Fibroblast of skin of right quadriceps (primary cell): ENCODE measurements at regions not wholly inside any gene's neighbourhood (a gene's known extent, or its start where the extent isn't known, plus 50 kb on each side); places are given as distances from the start of the nearest gene placed in this dataset.
A peak's percentile ranks its signal among the peaks of the same experiment; 100 is the strongest.

Source experiments
- DNase-seq: peaks from one replicate; pipeline ENCODE4 v3.0.0-alpha.2; 2013

- no peak for DNase-seq
Measured at GRCh38 chr10:128839134-128839533, 627.9 kb upstream of the MGMT start.

- DNase-seq = no peak
Measured at GRCh38 chr10:128839701-128840100, 627.3 kb upstream of the MGMT start.

DNA sequence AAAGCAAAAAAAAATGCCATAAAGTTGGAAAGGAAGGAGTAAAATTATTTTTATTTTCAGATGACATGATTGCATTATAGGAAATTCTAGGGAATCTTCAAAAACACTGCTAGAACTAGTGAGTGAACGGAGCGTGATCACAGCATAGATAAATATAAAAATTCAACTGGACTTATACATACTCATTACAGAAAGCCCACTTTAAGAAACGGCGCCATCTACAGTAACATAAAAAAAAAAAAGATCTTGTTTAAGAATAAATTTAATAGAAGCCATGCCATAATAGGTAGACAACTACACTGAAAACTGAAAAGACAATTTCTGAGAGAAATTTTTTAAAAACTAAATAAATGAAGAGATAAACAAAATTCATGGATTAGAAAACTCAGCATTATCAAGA is 623.1 kb upstream of the MGMT start:
- no peak for DNase-seq

GRCh38 chr10:128846927-128847326 is 620.1 kb upstream of the MGMT start:
- DNase-seq = no peak

DNA sequence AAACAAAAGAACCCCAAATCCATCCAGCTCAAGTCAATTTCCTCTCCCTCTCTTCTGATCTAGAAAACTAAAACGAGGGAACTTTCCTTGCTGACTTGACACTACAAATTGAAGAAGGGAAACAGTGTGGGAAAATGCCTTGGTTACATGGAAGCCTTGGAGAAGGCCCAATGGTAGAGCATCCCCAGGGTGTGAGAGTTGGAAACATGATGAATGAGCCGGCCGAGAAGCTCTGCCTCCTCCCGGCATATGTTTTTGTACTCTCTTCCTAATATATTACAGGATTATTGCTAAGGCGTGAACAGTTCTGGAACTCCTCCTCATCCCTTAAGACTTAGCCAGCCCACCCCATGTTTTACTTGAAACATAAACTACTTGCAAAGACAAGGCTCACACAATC is 618.2 kb upstream of the MGMT start:
- DNase-seq = no peak

DNA sequence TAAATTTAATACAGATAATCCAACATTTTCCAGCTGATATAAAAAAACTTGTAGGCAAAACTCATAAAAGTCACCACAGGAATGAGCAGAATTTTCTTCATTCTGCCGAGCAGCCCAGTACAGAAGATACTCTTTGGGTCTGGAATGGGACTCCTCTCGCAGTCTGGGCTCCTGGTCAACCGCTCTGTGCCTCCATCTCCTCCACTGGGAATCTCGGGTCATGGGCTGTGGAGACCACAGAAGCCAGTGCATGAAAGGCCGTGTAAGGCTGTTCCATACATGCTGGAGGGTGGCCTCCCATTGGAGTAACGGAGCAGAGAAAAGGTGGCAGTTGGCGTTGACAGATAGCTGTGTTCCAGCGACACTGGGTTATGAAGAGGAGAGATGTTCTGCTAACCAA is 616.4 kb upstream of the MGMT start:
- no peak for DNase-seq

DNA sequence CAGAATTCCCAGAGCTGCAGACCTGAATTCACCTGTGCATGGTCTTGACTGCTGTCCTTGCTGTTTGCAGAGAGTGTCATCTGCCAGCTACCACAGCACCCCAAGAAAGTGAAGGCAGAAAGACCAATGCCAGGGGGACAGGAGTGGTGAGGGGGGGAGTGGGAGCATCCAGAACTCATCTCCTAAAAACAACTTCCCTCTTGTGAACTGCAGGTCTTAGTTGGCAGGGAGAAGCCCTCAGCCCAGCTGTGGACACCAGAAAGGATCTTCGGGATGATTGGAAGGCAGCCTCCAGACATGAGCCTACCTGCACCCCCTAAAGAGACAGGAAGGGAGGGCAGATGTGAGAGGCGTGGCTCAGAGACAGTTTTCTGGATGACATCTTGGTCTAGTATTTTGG is 615.8 kb upstream of the MGMT start:
- DNase-seq = no peak

DNA sequence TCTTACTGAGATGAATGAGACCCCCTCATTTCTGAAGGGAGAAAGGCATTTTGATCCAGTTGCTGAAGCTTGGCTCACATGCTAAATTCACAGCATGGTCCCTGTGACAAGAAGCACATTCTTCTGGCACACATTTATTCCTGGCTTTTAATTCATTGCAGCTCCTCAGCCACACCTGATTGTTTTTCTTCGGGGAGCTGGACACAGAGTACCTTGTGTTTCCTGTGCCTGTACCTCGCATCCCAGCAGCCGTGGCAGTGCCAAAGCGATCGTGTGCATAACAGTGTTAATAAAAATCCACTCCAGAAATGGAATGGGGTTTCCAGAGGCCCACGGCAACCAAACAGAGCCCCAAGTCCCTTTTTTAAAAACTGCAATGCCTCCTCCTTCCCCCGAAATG is 615.3 kb upstream of the MGMT start:
- no peak for DNase-seq

GRCh38 chr10:128852449-128852848 is 614.6 kb upstream of the MGMT start:
- no peak for DNase-seq

DNA sequence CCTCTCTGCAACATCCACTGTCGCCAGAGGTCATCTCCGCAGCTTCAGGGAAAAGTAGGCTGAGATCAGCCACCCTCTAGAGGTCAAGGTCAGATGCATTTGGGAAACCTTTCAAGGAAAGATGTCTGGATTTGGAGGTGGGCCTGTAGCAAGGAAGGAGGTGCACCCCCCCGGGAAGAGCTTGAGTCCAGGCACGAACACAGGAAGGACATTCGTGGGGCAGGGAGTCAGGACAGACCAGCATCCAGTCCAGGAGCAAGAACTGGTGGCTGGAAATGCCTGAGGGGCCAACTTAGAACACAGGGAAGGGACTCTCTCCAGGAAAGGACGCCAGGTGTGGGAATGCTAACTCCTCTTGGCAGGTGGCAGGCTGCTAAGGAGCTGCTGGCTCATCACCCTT is 614.1 kb upstream of the MGMT start:
- no peak for DNase-seq

GRCh38 chr10:128853537-128853936 is 613.5 kb upstream of the MGMT start:
- DNase-seq = no peak

- no peak for DNase-seq
Measured at GRCh38 chr10:128854204-128854603, 612.8 kb upstream of the MGMT start.

GRCh38 chr10:128854963-128855362 is 612.1 kb upstream of the MGMT start:
- DNase-seq = peak; percentile 69

DNA sequence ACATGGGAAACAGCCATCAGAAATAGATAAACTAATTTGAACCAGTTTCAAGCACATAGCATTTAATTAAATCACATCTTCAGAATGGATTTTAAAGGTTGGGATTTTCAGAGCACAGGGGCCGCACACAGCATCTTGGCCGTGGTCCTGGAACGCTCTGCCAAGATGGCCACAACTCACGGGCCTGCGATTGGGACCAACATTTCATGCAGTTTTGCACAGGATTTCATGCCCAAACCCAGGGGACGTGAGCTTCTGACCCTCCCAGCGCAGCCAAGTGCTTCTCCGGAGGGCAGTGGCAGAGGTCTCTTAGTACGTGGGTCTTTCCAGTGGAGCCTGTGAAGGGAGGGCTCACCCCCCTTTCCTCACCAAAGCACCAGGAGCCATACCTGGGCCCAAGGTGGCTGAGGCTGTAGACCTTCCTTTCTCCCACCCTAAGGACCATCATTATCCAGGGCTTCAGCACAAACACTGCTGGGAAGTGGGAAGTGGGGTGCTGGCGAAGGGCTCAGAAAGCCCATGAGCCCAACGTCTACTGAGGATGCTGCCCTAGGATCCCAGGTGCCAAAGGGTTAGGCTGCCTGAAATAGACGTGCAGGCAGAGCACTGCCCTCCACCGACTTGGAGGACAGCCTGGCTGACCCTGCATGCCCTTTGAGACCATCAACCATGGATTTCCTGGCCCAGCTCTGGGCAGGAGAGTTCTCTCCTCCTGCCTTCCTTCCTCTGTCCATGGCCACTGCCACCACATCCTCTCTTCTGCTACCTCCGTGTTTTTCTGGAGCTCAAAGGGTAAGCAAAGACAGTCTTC is 611.2 kb upstream of the MGMT start:
- DNase-seq = no peak

GRCh38 chr10:128859738-128860386 is 607.2 kb upstream of the MGMT start:
- DNase-seq = peak; percentile 15

GRCh38 chr10:128860574-128860973 is 606.5 kb upstream of the MGMT start:
- DNase-seq = no peak

- DNase-seq = no peak
Measured at GRCh38 chr10:128861018-128861901, 605.8 kb upstream of the MGMT start.

GRCh38 chr10:128863411-128863810 is 603.6 kb upstream of the MGMT start:
- DNase-seq = no peak

GRCh38 chr10:128863823-128864405 is 603.1 kb upstream of the MGMT start:
- no peak for DNase-seq

GRCh38 chr10:128864554-128865295 is 602.3 kb upstream of the MGMT start:
- no peak for DNase-seq

GRCh38 chr10:128865436-128866195 is 601.4 kb upstream of the MGMT start:
- DNase-seq = no peak

GRCh38 chr10:128866551-128866950 is 600.5 kb upstream of the MGMT start:
- peak; percentile 35 for DNase-seq
